HFFc6 (cell line): ENCODE measurements at regions not wholly inside any gene's neighbourhood (a gene's known extent, or its start where the extent isn't known, plus 50 kb on each side); places are given as distances from the start of the nearest gene placed in this dataset.
A peak's percentile ranks its signal among the peaks of the same experiment; 100 is the strongest.

Source experiments
- DNase-seq: peaks from one replicate; pipeline ENCODE4 v3.0.0-alpha.2; 2018
- H3K27ac Mint-ChIP-seq: 2 replicates; pipeline ENCODE4 v1.8.0; 2020; ENCODE audit warnings: mild to moderate bottlenecking, mixed read lengths
- H3K27me3 Mint-ChIP-seq: 2 replicates; pipeline ENCODE4 v1.8.0; 2021; ENCODE audit warnings: mild to moderate bottlenecking, moderate library complexity, mixed read lengths; ENCODE audit not compliant: insufficient read depth
- H3K36me3 Mint-ChIP-seq: 2 replicates; pipeline ENCODE4 v1.8.0; 2021; ENCODE audit warnings: low read depth, mixed read lengths
- H3K4me1 Mint-ChIP-seq: 2 replicates; pipeline ENCODE4 v1.8.0; 2020; ENCODE audit warnings: low read depth, mixed read lengths
- H3K4me3 Mint-ChIP-seq: 2 replicates; pipeline ENCODE4 v1.8.0; 2020; ENCODE audit warnings: mild to moderate bottlenecking, moderate library complexity, mixed read lengths
- H3K9me3 Mint-ChIP-seq: 2 replicates; pipeline ENCODE4 v1.8.0; 2020; ENCODE audit warnings: mild to moderate bottlenecking, mixed read lengths
- CTCF ChIP-seq: fragments of 200-600 bp; sonication (generic); IDR thresholded peaks from 2 replicates; pipeline ENCODE4 v1.5.0; 2021; ENCODE audit warnings: antibody characterized with exemption, mild to moderate bottlenecking

DNA sequence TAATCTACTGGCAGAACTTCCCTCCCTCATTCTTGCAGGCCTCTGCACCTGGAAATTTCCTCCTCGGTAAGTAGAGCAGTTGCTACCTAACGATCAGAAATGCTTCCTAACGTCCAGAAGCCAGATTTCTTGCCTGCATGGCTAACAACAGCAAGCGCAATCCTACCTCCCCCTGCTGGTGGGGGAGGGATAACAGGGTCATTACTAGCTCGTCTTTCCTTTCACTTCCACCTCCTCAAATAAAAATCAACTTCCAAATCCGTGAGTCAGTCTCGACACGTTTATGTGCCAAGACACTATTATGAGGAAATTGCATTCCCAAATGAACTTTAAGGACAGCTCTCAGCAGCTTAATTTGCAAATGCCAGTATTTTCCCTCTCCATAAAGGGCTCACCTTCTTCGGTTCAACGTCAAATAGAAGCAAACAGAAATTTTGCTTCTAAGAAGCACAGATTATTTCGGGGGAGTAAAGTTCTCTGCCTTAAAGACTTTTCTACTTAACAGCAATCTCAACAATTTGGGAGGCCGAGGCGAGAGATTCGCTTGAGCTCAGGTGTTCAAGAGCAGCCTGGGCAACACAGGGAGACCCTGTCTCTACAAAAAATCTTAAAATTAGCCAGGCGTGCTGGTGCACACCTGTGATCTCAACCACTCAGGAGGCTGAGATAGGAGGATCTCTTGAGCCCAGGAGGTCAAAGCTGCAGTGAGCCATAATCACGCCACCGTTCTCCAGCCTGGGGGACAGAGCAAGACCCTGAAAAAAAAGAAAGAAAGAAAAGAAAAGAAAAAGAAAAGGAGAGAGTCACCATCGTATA, 188.6 kb upstream of the PSMD7 start:
- H3K27me3 Mint-ChIP-seq, result no peaks in the 10 kb centered on the region
- no peaks in the 10 kb centered on the region; the same call in 1 of the 2 replicates for H3K9me3 Mint-ChIP-seq
- DNase-seq, result no peak
- peak overlapping the region; percentile 33; the same call in 1 of the 2 replicates for H3K4me3 Mint-ChIP-seq
- H3K4me1 Mint-ChIP-seq, result no peaks in the 10 kb centered on the region; the same call in 1 of the 2 replicates
- peak; percentile 61 for TF ChIP-seq CTCF
- no peaks in the 10 kb centered on the region for H3K36me3 Mint-ChIP-seq
- no peak overlapping the region for H3K27ac Mint-ChIP-seq

GRCh38 chr16:74104022-74104421, 192.6 kb upstream of the PSMD7 start:
- DNase-seq, result no peak
- Mint-ChIP-seq H3K9me3 (peaks cover 6% of the 10 kb centered on the region), H3K4me1 (no peaks in the 10 kb centered on the region; the same call in 1 of the 2 replicates), H3K4me3 (no peak overlapping the region), H3K36me3 (no peaks in the 10 kb centered on the region), H3K27me3 (no peaks in the 10 kb centered on the region; the same call in 1 of the 2 replicates), H3K27ac (no peak overlapping the region)
- TF ChIP-seq CTCF, result no peak

DNA sequence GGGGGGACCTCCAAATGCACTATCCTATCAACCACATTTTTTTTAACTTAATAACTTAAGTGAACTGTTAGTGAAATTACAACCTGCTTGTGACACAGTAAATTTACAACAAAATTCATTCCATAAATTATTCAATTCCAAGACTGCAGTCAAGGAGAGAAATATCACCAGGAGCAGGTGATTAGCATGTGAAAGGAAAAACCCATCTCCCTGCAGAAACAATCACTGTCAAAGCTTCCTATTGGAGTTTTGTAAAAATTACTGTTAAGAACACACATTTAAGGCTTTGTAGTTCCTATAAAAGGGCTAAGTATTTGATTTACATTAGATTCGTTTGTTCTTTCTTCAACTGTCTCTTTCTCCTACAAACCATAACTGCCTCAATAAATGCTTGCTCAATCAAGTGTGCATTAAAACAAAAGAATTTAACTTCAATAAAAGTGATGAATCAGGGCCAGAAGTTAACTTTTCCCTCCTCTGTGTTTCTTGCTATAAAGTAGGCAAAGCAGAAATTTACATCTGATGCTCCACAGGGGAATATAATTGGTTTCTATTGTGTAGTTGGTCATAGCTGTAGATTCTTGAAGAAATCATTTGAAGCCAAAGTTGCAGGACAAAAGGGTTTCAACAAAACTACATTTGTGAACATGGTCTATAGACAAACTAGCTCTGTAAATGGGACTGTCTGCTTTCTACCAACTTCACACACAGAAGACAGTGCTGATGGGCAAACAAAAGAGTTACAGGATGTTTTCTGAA, 195.1 kb upstream of the PSMD7 start:
- Mint-ChIP-seq H3K9me3 (peaks cover 6% of the 10 kb centered on the region), H3K4me1 (no peaks in the 10 kb centered on the region), H3K27ac (no peak overlapping the region), H3K27me3 (no peaks in the 10 kb centered on the region; the same call in 1 of the 2 replicates), H3K36me3 (no peaks in the 10 kb centered on the region), H3K4me3 (no peak overlapping the region)
- TF ChIP-seq CTCF, result no peak
- no peak for DNase-seq

DNA sequence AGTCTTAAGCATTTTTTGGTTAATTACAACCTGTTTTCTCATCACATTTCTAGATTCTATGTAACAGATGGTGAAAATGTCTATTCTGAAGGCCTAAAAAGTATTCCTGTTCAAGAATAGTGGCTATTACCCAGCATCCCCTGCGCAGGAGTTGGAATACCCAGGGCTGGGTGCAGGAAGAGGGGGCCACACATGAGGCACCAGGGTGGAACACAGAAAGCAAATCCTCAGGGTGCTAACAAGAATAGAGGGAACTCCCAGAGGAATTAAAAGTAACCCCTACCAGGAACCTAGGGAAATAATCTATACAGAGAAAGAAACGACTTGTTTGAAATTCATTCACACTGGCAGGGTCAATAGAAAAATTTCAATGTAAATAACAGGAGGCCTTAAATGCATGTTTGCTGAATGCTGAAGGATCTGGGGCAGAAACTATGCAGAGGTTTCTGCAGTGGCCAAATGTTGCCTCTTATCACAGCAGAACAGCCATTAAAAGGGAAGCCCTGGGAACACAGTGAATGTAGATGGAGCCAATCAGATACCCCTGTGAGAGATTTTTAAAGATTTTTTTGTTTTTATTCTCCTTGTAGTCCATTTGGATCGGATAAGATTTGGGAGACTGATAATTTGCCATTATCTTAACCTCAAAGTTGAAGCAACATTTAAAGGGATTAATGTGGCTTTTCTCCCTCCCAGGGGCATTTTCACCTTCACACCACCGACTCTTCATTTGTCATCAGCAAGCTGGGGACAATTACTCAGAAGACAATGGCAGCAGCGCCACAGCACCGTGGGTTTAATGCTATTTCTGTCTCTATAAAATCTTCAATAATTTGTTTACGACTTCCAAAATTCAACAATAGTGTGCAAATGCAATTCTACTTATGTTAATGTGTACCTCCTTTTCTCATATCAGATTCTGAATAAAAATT, 196.0 kb upstream of the PSMD7 start:
- no peak overlapping the region for H3K27ac Mint-ChIP-seq
- no peaks in the 10 kb centered on the region; the same call in 1 of the 2 replicates for H3K27me3 Mint-ChIP-seq
- H3K36me3 Mint-ChIP-seq, result no peaks in the 10 kb centered on the region
- no peak overlapping the region for H3K4me3 Mint-ChIP-seq
- H3K9me3 Mint-ChIP-seq, result peaks cover 6% of the 10 kb centered on the region; the same call in 1 of the 2 replicates
- no peak for TF ChIP-seq CTCF
- no peak for DNase-seq
- no peaks in the 10 kb centered on the region for H3K4me1 Mint-ChIP-seq

- H3K27ac Mint-ChIP-seq, result no peak overlapping the region
- H3K27me3 Mint-ChIP-seq, result no peaks in the 10 kb centered on the region; the same call in 1 of the 2 replicates
- no peaks in the 10 kb centered on the region for H3K36me3 Mint-ChIP-seq
- no peak for DNase-seq
- no peak for TF ChIP-seq CTCF
- H3K9me3 Mint-ChIP-seq, result peaks cover 14% of the 10 kb centered on the region
- H3K4me1 Mint-ChIP-seq, result no peaks in the 10 kb centered on the region
- H3K4me3 Mint-ChIP-seq, result no peak overlapping the region
Measured at GRCh38 chr16:74099530-74099929, 197.1 kb upstream of the PSMD7 start.
